HCT116 (cell line): ENCODE measurements at regions not wholly inside any gene's neighbourhood (a gene's known extent, or its start where the extent isn't known, plus 50 kb on each side); places are given as distances from the start of the nearest gene placed in this dataset.
A peak's percentile ranks its signal among the peaks of the same experiment; 100 is the strongest.

ENCODE experiments used
- ATAC-seq: fragments of 200-7000 bp; cut with Tn5 transposase; 2 replicates; pipeline ENCODE4 v1.9.1; 2020; ENCODE audit warnings: mild to moderate bottlenecking, moderate library complexity
- BruUV-seq: library from RNA; stranded (reverse); fragments of 400-500 nt; replicated peaks from 2 replicates; lab custom pipeline; 2021; lab: Mats Ljungman, UMichigan
- CTCF ChIA-PET: fragments of 300-600 bp; sonication (Branson Sonifier 250); formaldehyde crosslinking; loops from one replicate; lab custom pipeline; 2021; ENCODE audit warnings: antibody characterized with exemption; lab: Charles Lee
- POLR2A ChIA-PET: fragments of 300-600, 350-600 bp; sonication (Branson Sonifier 250); formaldehyde crosslinking; loops from one replicate; lab custom pipeline; 2021; ENCODE audit warnings: antibody characterized with exemption; lab: Charles Lee
- RAD21 ChIA-PET, 2 experiments: fragments of 300-600 bp; sonication (Branson Sonifier 250); formaldehyde crosslinking; loops; one replicate each; lab custom pipeline; 2023; ENCODE audit warnings: low total read pairs in 2 of 2; ENCODE audit not compliant: uncharacterized antibody in 2 of 2, unreplicated experiment in 2 of 2, low non-redundant PET in 1 of 2; lab: Charles Lee
- DNase-seq: peaks from one replicate; pipeline ENCODE4 v3.0.0-alpha.2; 2010; ENCODE audit warnings: low read depth, low spot score
- H2AFZ ChIP-seq: fragments of 200-600 bp; shearing (Covaris generic), sonication (generic); 2 replicates; pipeline ENCODE4 v1.6.1; 2017; ENCODE audit warnings: low read depth, mixed run types, mixed read lengths, antibody characterized with exemption, low read length; ENCODE audit not compliant: poor library complexity, severe bottlenecking
- H3K27ac ChIP-seq: 2 replicates; pipeline ENCODE4 v1.5.1; 2012; ENCODE audit warnings: low read depth, low read length
- H3K27me3 ChIP-seq: fragments of 200-600 bp; sonication (generic); 2 replicates; pipeline ENCODE4 v1.6.1; 2016; ENCODE audit warnings: mixed run types, low read length, mixed read lengths; ENCODE audit not compliant: insufficient read depth
- H3K36me3 ChIP-seq, 2 experiments: fragments of 200-500 bp in 1 of 2; fragments of 200-600 bp in 1 of 2; sonication (Bioruptor generic) in 1 of 2; sonication (generic) in 1 of 2; 2 replicates each; pipeline versions ENCODE4 v1.5.1 to v1.6.1; 2014 to 2016; ENCODE audit warnings: low read length in 2 of 2, inconsistent platforms in 1 of 2, mixed read lengths in 1 of 2, mixed run types in 1 of 2; ENCODE audit not compliant: insufficient read depth in 2 of 2, control insufficient read depth in 1 of 2
- H3K4me1 ChIP-seq, 2 experiments: fragments of 200-600 bp in 1 of 2; sonication (generic) in 1 of 2; 2 replicates each; pipeline versions ENCODE4 v1.5.1 to v1.6.1; 2012 to 2017; ENCODE audit warnings: low read length in 2 of 2, inconsistent platforms in 1 of 2, mild to moderate bottlenecking in 1 of 2, mixed read lengths in 1 of 2, mixed run types in 1 of 2, moderate library complexity in 1 of 2; ENCODE audit not compliant: insufficient read depth in 2 of 2, control insufficient read depth in 1 of 2
- H3K4me2 ChIP-seq: fragments of 200-600 bp; sonication (generic); 2 replicates; pipeline ENCODE4 v1.6.1; 2017; ENCODE audit warnings: mixed run types, low read length, mixed read lengths
- H3K4me3 ChIP-seq, 2 experiments: fragments of 200-600 bp in 1 of 2; sonication (generic) in 1 of 2; replicated peaks in 1 of 2; 2 replicates each; pipeline ENCODE4 v1.5.1; 2011 to 2016; ENCODE audit warnings: low read length in 2 of 2, control low read depth in 1 of 2, low read depth in 1 of 2, mild to moderate bottlenecking in 1 of 2, mixed read lengths in 1 of 2, mixed run types in 1 of 2
- H3K79me2 ChIP-seq: fragments of 200-600 bp; sonication (generic); 2 replicates; pipeline ENCODE4 v1.6.1; 2017; ENCODE audit warnings: mild to moderate bottlenecking, mixed run types, low read length, moderate library complexity, mixed read lengths; ENCODE audit not compliant: insufficient read depth
- H3K9ac ChIP-seq: fragments of 200-600 bp; sonication (generic); 2 replicates; pipeline ENCODE4 v1.6.1; 2016; ENCODE audit warnings: low read length, mixed read lengths
- H3K9me2 ChIP-seq: fragments of 200-600 bp; sonication (generic), shearing (Covaris generic); 2 replicates; pipeline ENCODE4 v1.6.1; 2017; ENCODE audit warnings: mixed run types, mild to moderate bottlenecking, moderate library complexity; ENCODE audit not compliant: insufficient read depth
- H3K9me3 ChIP-seq, 2 experiments: fragments of 200-500 bp in 1 of 2; fragments of 200-600 bp in 1 of 2; sonication (Bioruptor generic) in 1 of 2; sonication (generic) in 1 of 2; 2 replicates each; pipeline ENCODE4 v1.6.1; 2014 to 2017; ENCODE audit warnings: low read length in 2 of 2, mixed read lengths in 2 of 2, inconsistent platforms in 1 of 2, low read depth in 1 of 2, mild to moderate bottlenecking in 1 of 2, mixed run types in 1 of 2, moderate library complexity in 1 of 2; ENCODE audit not compliant: control insufficient read depth in 1 of 2, insufficient read depth in 1 of 2
- H4K20me1 ChIP-seq: fragments of 200-600 bp; sonication (generic), shearing (Covaris generic); 2 replicates; pipeline ENCODE4 v1.6.1; 2017; ENCODE audit warnings: mixed run types, mild to moderate bottlenecking, moderate library complexity; ENCODE audit not compliant: insufficient read depth
- CBX3 ChIP-seq: IDR thresholded peaks from 2 replicates; pipeline ENCODE4 v1.6.1; 2012; ENCODE audit warnings: low read depth
- CEBPB ChIP-seq: IDR thresholded peaks from 2 replicates; pipeline ENCODE4 v1.6.1; 2012; ENCODE audit warnings: low read depth
- CTCF ChIP-seq, 3 experiments: fragments of 200-600 bp in 1 of 3; sonication (generic) in 1 of 3; IDR thresholded peaks in 2 of 3; conservative IDR thresholded peaks in 1 of 3; 2 replicates each; pipeline ENCODE4 v1.5.1; 2012 to 2017; ENCODE audit warnings: low read depth in 2 of 3, low read length in 2 of 3, antibody characterized with exemption in 1 of 3, borderline replicate concordance in 1 of 3, control low read depth in 1 of 3, mild to moderate bottlenecking in 1 of 3, mixed read lengths in 1 of 3, mixed run types in 1 of 3, moderate library complexity in 1 of 3; ENCODE audit not compliant: insufficient read depth in 1 of 3
- EGR1 ChIP-seq: IDR thresholded peaks from 2 replicates; pipeline ENCODE4 v1.6.1; 2012; ENCODE audit warnings: low read depth
- ELF1 ChIP-seq: IDR thresholded peaks from 2 replicates; pipeline ENCODE4 v1.6.1; 2012; ENCODE audit warnings: low read depth, borderline replicate concordance
- EZH2 ChIP-seq: fragments of 200-600 bp; sonication (generic); IDR thresholded peaks from 2 replicates; pipeline ENCODE4 v1.6.1; 2017; ENCODE audit warnings: antibody characterized with exemption, mixed run types
- EZH2phosphoT487 ChIP-seq: fragments of 200-600 bp; IDR thresholded peaks from 2 replicates; pipeline ENCODE4 v1.6.1; 2018; ENCODE audit warnings: antibody characterized with exemption, borderline replicate concordance
- FOSL1 ChIP-seq: IDR thresholded peaks from 2 replicates; pipeline ENCODE4 v1.6.1; 2012; ENCODE audit warnings: low read depth
- JUND ChIP-seq: IDR thresholded peaks from 2 replicates; pipeline ENCODE4 v1.6.1; 2012
- MAX ChIP-seq: IDR thresholded peaks from 2 replicates; pipeline ENCODE4 v1.6.1; 2012
- POLR2AphosphoS5 ChIP-seq: IDR thresholded peaks from 2 replicates; pipeline ENCODE4 v1.6.1; 2011; ENCODE audit warnings: mild to moderate bottlenecking, low read depth, low read length, moderate library complexity
- RAD21 ChIP-seq: IDR thresholded peaks from 2 replicates; pipeline ENCODE4 v1.6.1; 2012; ENCODE audit warnings: low read depth, mild to moderate bottlenecking
- SIN3A ChIP-seq: IDR thresholded peaks from 2 replicates; pipeline ENCODE4 v1.6.1; 2012; ENCODE audit warnings: low read depth
- ZNF274 ChIP-seq: fragments of 200-500 bp; sonication (Bioruptor generic); IDR thresholded peaks from 2 replicates; pipeline ENCODE4 v1.6.1; 2014; ENCODE audit warnings: mild to moderate bottlenecking, low read depth, low read length, inconsistent platforms
- intact Hi-C: fragments of 100-400 bp; cut with micrococcal nuclease; formaldehyde crosslinking; loops from 2 replicates; pipeline ENCODE4 v1.10.0; 2022

- Histone ChIP-seq H3K36me3 (no peaks in the 10 kb centered on the region), H3K9ac (no peak overlapping the region), H3K9me3 (no peaks in the 10 kb centered on the region), H3K4me2 (no peak overlapping the region), H3K4me1 (peaks cover 0 to 16% of the 10 kb centered on the region in 2 experiments; a peak in 1 of 4 replicates)
- ATAC-seq (no peak), DNase-seq (no peak)
- POLR2A ChIA-PET, result interaction anchor here (1.5 kb wide), 1 partner anchor 41 kb away, joined by 3 read pairs; no protein-coding TSS in a partner anchor
- no peak for TF ChIP-seq MAX
- no peak for TF ChIP-seq RAD21
- no peak for TF ChIP-seq ZNF274
- TF ChIP-seq CEBPB, result no peak
- no peak for TF ChIP-seq JUND
- no peak for TF ChIP-seq FOSL1
- TF ChIP-seq EGR1, result no peak
- TF ChIP-seq POLR2AphosphoS5, result no peak
- TF ChIP-seq, all 23 proteins: peak for 0
- Histone ChIP-seq H2AFZ (no peak overlapping the region), H3K79me2 (no peaks in the 10 kb centered on the region), H3K4me3 (no peak overlapping the region), H3K27me3 (no peaks in the 10 kb centered on the region), H3K9me2 (no peaks in the 10 kb centered on the region), H3K27ac (no peak overlapping the region), H4K20me1 (no peaks in the 10 kb centered on the region)
- ChIA-PET RAD21 (no interaction called here), CTCF (interaction anchor here (1.6 to 2.5 kb wide), 4 partner anchors 21 to 78 kb away, joined by 5 to 62 read pairs (median 20); no protein-coding TSS in a partner anchor)
- intact Hi-C loops, result loop anchor here (5.0 kb wide), 1 partner anchor 38 kb away; no protein-coding TSS in a partner anchor
- no TSS peak for BruUV-seq
Measured at GRCh38 chr7:149664176-149664575, 109.2 kb downstream of the ZNF467 start.

GRCh38 chr7:149662591-149663095 lies 110.7 kb downstream of the ZNF467 start:
- Histone ChIP-seq H3K27me3 (no peaks in the 10 kb centered on the region), H3K4me1 (peaks cover 0 to 16% of the 10 kb centered on the region in 2 experiments; a peak in 1 of 4 replicates), H3K4me2 (peak overlapping the region; percentile 45), H3K9me3 (no peaks in the 10 kb centered on the region), H3K79me2 (no peaks in the 10 kb centered on the region), H4K20me1 (no peaks in the 10 kb centered on the region), H2AFZ (peak overlapping the region; percentile 50), H3K27ac (no peak overlapping the region), H3K9ac (no peak overlapping the region), H3K9me2 (no peaks in the 10 kb centered on the region), H3K36me3 (no peaks in the 10 kb centered on the region), H3K4me3 (no peak overlapping the region)
- ChIA-PET RAD21 (interaction anchor here (0.7 to 1.6 kb wide), 9 partner anchors 41 to 145 kb away, joined by 3 to 20 read pairs (median 5); no protein-coding TSS in a partner anchor), POLR2A (interaction anchor here (0.8 to 1.6 kb wide), 4 partner anchors 10 to 80 kb away, joined by 3 to 6 read pairs (median 4); no protein-coding TSS in a partner anchor), CTCF (interaction anchor here (0.6 to 3.1 kb wide), 30 partner anchors 8 to 197 kb away, joined by 3 to 62 read pairs (median 6); no protein-coding TSS in a partner anchor)
- BruUV-seq, result no TSS peak
- peak; percentile 82 for DNase-seq
- ATAC-seq, result peak; percentile 99
- intact Hi-C loops, result loop anchor here (1.0 to 5.0 kb wide), 5 partner anchors 28 to 137 kb away; no protein-coding TSS in a partner anchor
- TF ChIP-seq EZH2 (no peak), CBX3 (0 out of 2 replicates have a peak, but pooled peaks have one; percentile 45), SIN3A (no peak), EZH2phosphoT487 (no peak), CTCF (IDR thresholded peaks at IDR 0.05 in 2 of 3, conservative IDR thresholded peaks at IDR 0.05 in 1 of 3; ENCODE audit: borderline replicate concordance in 1 of 3, insufficient read depth in 1 of 3, low read depth in 2 of 3, low read length in 2 of 3) (peak; percentile 79 to 91 (median 84)), POLR2AphosphoS5 (no peak; the same call in 1 of the 2 replicates), ELF1 (no peak), JUND (no peak), RAD21 (peak; percentile 82)
